ENCODE measurements at regions not wholly inside any gene's neighbourhood (a gene's known extent, or its start where the extent isn't known, plus 50 kb on each side); places are given as distances from the start of the nearest gene placed in this dataset.

DNA sequence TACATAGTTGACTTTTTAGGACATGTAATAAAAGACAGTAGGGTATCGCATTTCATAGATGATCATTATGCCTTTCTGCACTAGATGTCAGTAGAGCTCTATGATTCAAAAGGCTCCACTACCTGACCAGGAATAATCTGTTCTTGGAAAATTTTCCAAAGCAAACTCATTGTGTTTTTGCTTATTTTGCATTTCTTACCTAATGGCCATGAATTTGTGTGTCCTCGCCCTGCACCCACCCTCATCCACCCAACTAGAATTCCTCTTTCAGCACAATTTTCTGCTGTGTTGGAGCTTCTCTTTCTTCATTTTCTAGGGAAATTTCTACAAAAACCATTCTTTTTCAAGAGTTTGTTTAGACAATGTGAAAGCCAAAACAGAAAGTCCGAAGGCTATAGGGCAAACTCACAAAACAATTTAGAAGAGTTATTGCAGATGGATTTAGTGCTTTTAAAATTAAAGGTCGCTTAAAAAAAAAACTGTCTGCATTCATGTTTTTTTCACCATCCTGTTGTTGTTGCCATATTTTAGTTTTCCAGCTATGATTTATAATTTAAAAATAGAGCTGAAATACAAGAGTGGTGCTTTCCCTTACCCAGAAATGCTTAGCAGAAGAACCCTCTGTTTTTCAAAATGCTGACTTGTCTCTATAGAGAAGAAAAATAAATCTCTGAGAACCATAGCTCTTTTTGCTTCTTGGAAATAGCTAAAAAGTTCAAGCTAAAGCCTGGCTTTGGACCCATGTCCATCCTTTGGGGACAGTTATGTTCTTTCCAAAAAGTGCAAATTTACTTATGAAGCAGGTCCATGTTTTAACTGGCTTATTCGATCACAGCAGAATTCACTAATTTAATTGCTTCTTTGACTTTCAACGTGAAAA lies 183.7 kb downstream of the SPATA18 start:
- no peak for DNase-seq (ENCODE audit: low spot score)

DNA sequence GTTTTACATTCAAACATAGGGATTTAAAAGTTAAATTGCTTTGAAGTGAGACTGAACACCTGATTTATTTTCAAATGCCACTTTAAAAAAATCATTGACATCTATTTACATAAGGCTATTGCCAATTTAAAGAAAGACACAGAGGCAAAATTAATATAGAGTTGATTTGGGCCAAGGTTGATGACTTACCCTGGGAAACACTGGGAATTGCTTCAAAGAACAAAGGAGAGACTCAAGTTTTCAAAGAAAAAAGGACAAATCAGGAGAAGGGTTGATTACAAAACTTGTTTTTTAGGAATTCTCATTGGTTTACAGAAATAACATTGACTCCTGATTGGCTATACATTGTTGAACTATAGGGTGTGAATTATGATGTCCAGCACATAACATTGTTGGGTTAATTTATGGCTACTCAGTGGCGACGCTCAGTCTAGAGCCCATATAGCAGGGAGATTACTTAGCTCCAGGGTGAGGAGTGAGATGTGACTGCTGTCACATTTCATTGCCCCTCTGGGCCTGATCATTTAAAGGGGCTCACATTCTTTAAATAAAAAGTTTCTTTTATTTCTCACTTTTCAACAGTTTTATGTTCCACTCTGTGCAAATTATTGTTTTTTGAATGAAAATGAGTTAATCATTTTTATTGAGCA lies 184.6 kb downstream of the SPATA18 start:
- DNase-seq (ENCODE audit: low spot score): no peak

DNA sequence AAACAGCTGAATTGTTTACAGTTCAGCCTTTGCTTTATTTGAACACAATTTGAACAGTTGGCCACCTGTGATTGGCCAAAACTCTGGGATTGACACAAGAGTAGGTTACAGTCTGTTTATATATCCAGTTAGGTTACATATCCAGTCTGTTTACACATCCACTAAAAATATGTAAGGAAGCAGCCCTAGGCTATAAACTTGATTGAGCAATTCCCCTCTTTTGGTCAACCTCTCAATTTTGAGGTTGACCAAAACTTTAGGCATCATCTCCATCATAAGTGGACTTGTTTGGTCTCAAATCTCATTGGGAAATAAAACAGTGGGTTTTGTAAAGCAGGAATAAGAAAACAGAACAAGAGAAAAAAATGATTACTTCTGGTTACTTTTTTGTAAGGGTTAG lies 190.8 kb downstream of the SPATA18 start:
- no peak for DNase-seq (ENCODE audit: low spot score)

DNA sequence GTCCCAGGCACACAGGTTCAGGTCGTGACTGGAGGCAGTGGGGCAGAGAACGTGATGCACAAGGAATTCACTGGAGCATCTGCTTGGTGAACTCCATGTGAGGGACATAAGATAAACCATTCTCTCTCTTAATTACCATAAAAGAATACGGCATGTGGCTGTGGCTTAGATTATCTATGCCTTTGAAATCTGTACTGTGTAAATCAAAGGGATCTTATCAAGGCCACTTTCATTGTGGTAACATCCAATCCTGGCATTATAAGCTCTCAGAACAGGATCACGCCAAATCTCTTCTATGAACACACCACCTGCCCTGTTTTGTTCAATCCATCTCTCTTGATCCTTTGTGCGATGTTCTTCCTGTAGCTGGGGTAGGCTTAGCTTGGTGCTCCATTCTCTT lies 192.3 kb downstream of the SPATA18 start:
- DNase-seq (ENCODE audit: low spot score): no peak

DNA sequence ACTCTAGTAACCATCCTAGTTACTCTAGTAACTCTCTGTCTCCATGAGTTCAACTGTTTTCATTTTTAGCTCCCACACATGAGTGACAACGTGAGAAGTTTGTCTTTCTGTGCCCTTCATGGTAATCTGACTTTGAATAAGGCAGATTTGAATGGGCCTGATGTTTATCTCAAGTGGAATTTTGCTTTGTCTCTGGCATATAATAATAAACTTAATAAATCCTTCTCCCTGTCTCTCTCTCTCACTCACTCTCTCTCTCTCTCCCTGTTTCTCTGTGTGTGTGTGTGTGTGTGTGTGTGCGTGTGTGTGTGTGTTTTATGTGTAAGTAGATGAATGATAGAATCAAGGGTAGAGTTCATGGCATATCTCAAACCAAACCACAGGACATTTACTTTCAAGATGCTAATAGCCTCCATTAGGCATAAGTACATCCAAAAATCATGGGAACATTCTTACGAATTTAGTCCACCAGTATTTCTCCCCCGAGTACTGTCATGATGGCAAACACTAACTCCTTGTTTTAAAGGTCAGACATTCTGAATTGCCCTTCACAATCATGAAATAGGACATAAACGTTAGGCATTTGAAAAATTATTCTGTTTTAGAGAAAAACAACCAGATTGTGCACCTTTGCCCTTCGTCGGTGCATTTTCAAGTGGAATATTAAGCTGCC lies 193.1 kb downstream of the SPATA18 start:
- no peak for DNase-seq (ENCODE audit: low spot score)

DNA sequence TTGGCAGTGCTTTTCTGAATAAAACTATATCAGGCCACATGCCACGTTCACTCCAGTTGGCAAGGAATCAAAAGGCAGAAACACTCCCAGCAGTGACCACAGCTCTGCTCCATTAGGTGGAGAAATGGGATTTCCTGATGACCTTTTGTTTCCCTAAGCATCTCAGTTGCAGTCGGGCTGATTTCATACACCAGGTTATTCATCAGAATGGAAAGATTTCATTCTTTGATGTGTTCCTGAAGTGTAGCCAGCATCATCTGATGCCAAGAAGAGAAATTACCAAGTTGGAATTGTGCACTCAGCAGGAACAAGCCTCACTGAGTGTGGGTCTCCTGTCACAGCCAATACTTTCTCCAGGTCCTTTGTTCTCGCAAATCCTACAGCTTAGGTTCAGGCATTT lies 193.7 kb downstream of the SPATA18 start:
- no peak for DNase-seq (ENCODE audit: low spot score)

DNA sequence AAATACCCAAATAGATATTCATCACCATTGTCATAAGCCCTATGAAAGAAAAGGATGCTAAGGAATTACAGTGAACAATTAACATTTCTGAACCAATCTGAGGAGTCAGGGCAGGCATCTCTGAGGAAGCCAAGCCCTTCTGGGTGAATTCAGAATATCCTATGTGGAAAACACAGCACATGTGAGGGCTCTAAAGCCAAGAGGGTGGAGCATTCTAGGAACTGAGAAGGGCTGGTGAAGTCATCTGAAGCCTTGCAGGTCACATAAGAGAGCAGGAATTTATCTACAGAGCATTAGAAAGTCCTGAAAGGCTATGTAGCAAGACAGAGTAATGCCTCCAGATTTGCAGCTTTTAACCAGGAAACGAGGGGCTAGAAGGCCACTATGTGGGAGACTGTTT lies 195.7 kb downstream of the SPATA18 start:
- DNase-seq (ENCODE audit: low spot score): no peak

DNA sequence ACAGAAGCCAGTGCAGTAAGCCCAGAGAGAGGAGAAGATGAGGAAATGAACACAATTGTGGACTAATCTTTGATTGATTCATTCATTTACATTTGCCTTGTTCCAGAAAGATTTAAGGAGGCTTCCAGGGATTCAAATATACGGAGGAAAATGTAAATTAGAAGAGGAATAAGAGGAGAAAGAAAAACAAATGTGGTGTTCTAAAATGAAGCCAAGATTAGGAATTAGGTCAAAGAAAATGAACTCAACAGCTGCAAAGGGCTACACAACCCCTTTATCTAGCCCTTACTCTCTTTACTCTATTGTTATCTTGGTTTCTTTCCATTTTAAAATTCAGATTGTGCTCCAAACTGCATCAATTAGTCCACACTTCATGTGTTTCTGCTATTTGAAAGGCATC lies 196.8 kb downstream of the SPATA18 start:
- no peak for DNase-seq (ENCODE audit: low spot score)

DNA sequence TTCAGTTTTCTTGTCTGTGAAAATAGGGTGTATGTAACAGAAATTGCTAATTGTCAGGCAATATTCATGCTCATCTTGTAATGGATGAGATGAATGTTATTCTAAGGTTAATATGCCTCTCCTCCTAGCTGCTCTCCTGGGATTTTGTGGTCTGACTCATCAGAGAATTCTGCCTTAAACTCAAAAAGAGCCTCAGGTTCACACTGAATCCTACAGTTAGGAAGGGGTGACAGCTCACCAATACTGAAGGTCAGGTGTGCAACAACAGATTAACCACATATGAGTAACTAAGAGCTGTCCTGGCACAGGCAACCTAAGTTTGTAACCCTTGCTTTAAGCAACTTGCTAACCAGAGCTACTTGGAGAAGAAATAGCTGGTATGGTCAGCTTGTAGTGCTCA lies 197.7 kb downstream of the SPATA18 start:
- no peak for DNase-seq (ENCODE audit: low spot score)

DNA sequence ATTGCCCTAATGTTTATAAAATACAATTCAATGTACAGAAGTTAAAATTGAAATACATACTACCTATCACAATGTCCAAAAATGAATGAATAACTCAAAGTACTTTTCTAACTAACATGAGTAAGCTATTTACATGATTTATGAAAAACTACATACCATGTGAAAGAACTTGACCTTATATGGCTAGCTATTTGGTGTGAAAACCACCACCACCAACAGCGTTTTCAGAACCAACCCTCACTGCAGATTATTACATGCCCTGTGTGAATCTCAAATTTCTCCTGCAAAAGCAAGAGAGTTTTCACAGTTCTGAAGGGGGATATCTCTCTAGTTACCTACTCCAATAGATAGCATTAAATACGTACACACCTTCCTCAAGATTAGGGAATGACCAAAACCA lies 198.5 kb downstream of the SPATA18 start:
- DNase-seq (ENCODE audit: low spot score): no peak

DNA sequence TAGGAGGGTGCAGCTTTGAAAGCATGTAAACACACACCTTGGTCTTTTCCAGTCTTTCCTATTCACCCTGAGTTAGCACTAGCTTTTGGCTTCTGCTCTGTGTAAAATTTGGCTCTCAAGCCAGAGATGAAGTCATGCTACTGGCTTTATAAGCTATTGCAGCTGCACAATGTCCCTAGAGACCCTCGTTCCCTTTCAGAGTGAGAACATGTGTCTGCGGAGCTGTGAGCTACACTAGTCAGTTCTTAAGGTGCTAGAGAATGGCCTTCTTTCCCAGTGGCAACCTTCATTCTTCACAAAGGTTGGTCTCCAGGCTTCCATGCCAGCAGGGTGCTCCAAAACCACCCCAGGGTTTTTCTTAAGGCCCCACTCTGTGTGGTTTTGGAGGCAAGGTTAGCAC lies 199.1 kb downstream of the SPATA18 start:
- DNase-seq (ENCODE audit: low spot score): no peak

DNA sequence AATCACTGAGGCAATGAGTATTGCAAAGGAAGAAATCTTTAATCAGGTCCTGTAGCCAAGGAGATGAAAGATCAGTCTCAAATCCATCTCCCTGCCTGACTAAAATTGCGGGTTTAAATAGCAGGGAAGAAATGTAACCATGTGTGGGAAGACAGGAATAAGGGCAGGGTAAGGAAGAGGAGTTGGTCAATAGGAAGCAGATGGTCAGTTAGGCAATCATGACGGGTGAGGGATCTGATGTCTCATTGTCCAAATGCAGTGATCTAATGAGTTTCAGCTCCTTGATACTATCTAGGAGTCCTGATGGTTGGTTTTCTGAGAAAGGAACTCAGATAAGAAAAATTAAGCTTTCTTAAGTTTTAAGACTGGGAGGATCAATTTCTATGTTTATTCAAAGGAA lies 200.8 kb downstream of the SPATA18 start:
- DNase-seq (ENCODE audit: low spot score): no peak

DNA sequence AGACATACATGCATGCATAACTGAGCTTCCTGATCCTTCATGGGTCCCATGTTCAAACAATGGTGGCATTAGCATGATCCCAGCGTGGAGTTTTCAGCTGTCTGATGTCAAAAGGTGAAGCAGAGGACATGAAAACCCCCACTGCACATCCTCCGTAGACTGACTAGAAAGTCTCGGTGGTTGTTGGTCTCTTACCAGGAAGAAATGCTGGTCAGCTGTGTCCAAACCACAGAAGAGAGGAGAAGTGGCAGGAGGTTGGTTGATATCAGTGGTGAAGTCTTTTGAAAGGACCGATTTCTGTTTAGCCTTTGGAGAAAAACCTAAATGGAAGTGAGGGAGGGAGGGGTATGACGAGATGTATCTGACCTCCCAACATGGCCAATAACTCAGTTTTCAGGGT lies 201.9 kb downstream of the SPATA18 start:
- no peak for DNase-seq (ENCODE audit: low spot score)

DNA sequence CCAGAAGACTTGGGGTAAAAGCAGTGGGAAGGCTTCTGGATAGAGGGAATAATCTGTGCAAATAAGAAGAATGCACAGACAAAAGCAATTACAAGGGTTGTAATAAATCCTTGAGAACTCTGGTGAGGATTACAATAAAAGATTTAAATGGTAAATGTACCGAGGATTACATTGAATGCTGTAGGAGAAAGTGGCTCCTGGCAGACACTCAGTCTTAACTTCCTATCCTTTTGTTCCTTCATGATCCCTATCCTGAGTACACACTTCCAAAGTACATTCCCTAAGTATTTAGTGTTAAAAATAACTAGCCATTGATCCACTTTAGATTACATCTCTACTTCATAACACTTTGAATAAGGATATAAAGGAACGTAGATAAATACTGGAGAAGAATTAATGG lies 205.4 kb downstream of the SPATA18 start:
- no peak for DNase-seq (ENCODE audit: low spot score)

DNA sequence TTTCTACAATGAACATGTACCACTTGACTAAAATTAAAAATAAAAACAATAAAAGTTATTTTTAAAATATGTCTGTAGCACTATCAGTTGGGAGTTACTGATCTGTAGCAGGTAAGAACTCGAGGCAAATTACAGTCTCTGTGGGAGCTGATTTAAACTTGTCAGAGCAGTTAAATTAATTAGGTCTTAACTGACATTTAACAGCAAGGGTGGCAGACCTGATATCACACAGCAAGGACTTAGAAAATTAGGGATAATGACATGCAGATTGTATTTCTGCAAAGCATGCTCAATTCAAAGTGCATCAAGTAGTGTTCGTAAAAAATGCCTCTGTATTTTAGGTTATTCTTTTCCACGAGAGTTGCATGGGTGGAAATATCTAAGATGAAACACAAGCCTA lies 208.9 kb downstream of the SPATA18 start:
- DNase-seq (ENCODE audit: low spot score): no peak

DNA sequence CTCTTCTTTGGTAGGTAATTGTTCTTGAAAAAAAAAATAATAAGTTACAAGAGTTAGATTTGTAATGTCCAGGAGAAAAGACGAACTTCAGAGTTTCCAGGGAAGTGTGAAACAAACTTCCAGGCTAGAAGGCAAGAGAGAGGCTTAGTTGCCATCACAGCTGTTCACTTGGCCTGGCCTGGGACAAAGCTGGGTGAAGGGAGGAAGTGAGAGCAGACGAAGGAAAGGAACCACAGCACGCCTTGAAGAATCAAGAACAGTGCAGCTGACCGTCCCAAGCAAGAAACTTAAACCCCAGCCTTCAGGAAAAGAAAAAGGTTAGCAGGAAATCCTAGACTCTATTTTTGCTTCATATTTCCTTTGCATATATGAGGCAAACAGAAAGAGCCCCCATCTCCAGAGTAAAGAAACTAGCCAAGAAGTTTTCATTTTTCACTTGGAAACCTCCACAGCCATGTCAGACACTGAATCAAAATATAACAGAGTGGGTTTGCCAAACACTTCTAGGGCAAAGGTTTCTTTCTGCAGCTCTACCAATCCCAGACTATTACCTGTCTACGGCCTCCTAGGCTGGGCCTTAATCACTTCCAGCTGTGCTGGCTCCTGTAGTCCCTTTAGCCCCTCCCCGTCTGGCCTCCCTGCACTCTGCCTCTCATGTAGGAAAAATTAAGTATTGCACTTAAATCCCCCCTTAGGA lies 209.6 kb downstream of the SPATA18 start:
- no peak for DNase-seq (ENCODE audit: low spot score)

DNA sequence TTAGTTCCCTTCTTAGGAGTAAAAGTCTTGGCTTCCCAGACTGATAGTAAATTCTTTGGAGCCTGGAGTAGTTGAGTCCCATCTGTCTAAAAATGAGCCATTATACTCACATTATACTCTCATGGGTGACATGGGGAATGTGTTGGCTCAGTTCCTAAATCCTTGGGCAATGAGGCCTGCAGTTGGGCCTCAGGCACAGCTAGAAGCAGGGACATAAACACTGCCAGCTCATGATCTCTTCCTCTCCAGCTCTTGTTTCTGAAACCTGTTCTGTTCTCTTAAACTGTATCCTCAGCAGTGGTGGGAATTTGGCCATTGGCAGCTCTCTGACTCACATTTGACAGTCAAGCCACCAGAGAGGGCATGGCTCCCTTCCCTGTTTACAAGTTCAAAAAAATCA lies 212.5 kb downstream of the SPATA18 start:
- DNase-seq (ENCODE audit: low spot score): no peak

DNA sequence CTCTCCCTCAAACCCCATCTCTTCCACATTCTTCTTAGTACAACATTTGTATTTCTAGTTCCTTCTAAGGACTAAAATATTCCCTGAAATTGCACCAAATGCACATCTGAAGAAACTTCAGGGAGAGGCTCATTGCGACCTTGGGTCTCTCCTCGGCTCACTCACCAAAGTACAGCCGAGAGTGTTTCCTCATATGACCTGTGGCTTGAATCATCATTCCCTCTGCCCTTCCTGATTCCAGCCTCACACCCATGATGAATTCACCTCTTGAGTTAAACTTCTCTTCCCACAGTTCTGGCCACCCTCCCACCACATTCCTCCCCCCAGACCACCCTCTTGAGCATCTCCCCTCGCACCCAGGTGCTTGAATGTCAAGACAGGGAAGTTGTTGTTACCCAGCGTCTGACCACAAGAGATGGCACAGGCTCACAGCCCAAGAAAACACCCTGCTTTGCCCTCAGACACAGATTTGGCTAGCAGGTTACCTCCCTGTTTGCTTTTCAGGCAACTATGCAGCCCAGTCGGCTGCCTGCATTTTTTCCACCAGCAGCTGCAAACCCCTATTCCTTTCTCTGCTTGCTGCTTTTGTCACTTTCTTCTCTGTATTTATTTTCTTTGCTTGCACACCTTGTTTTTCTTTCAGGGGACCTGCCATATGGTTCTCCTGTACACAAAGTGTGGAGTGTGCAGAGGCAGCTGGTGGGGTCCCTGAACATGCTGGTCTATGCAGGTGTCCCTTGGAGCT lies 214.8 kb downstream of the SPATA18 start:
- no peak for DNase-seq (ENCODE audit: low spot score)

DNA sequence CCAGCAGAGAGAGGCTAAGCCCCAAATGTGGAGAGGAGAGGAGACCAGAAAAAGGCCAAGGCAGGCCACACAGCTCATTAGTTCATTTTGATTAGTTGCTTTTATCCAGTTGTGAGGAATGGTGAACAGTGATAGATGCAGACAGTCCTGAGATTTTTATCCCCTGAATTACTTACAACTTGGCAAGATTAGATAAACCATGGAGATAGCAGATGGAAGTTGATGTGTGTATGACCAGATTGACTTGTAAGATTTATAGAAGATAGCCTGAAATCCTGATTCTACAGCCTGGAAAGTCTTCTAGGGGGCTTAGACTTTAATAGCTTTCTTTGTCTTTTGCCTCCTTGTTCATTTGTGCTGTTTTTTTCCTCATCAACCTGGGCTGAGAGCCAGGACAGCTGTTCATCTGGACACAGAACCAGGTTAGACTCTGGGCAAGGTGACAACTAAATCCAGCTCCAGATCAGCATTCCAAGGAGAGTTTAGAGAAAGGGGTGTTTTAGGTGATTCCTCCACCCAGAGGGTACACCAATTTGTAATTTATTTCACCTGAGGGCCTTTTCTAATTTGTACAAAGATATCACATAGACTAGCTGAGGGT lies 215.5 kb downstream of the SPATA18 start:
- no peak for DNase-seq (ENCODE audit: low spot score)

DNA sequence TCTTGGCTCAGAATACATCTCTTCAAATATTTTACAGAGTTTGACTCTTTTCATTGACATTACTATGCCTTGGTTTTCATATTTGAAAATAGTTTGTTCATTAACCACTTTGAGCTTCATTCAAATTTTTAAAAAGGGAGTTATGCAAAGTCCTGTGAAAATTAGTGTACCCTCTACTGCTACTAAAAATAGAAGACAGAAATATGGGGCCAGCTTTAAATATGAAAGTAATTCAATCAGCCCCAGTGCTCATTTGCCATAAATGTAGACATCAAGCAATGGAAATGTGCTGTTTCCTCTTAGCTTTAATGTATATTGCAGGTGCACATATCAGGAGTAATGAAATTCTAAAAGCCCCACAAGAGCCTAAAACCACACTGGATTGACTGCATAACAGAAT lies 218.7 kb downstream of the SPATA18 start:
- DNase-seq (ENCODE audit: low spot score): no peak

DNA sequence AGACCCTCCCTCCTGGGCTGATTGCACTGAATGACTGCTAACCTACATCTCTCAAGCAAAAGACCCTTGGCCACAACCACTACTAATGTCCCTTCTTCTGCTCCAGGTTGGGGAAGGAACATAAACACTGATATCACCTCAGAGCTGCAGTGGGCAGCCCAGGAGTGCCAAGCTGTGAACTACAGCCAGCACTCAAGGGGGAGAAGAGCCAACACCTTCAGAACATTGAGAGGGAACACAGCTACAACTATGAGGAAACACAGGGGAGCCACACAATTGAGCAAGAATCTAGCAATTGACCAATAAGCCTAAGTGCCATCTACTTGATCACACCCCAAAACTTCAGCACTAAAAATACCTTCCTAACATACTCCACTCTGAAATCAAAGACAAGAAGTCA lies 222.8 kb downstream of the SPATA18 start:
- no peak for DNase-seq (ENCODE audit: low spot score)

Measured in activated CD4-positive, alpha-beta T cell treated with anti-CD3 and anti-CD28 coated beads, Interleukin-2, Interleukin-4, amounts not matched to agents 100 ng/mL and 50 ng/mL, durations not matched to agents 16 hours and 8 hours (primary cell).